DMS79 treated with DMSO at 0.1 percent for 48 hours (cell line): ENCODE measurements at regions not wholly inside any gene's neighbourhood (a gene's known extent, or its start where the extent isn't known, plus 50 kb on each side); places are given as distances from the start of the nearest gene placed in this dataset.
"Not testable (repeated sequence)": the region's sequence is repeated elsewhere in the genome, so short reads cannot be mapped to it uniquely, and the experiment has no call there.

Experiments
- DNase-seq: peaks from one replicate; lab custom pipeline; 2025; lab: John Stamatoyannopoulos, UW

- DNase-seq = peak; percentile 27
These were observed 56.3 kb upstream of the KRTAP5-11 start for GRCh38 chr11:71638801-71639519.

GRCh38 chr11:71639520-71639849 lies 56.8 kb upstream of the KRTAP5-11 start:
- peak; percentile 27 for DNase-seq

GRCh38 chr11:71639916-71640315 lies 57.2 kb upstream of the KRTAP5-11 start:
- not testable (repeated sequence) for DNase-seq

- not testable (repeated sequence) for DNase-seq
These were observed 64.4 kb upstream of the KRTAP5-11 start for GRCh38 chr11:71647078-71647477.

DNA sequence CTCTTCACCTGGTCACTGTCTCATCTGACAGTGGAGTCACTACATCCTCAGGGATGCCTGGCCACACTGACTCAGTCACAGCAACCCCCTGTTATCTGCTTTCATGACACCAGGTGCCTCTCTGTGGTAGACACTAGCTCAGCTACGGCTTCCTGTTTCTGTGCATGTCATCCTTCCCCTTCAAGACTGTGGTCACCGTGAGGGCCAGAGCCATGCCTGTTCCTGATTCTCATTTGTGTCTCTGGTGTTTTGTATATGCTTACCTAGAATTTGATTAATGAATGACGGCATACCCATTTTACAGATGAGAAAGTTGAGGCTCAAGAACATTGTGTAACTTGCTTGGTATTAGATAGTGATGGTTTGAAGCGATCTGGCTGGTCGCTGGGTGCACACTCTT lies 70.3 kb upstream of the KRTAP5-11 start:
- DNase-seq = not testable (repeated sequence)

DNA sequence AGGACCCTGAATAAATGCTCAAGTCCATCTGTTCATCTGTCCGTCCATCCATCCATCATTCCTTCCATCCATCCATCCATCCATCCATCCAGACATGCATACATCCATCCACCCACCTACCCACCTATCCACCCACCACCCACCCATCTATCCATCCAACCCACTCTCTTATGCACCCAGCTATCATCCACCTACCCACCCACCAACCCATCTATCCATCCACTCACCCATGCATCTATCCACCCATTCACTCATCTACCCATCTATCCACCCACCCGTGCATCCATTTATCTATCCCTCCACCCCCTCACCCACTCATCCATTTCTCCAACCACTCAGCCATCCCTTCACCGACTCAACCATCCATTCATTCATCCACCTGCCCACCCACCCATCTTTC lies 71.7 kb upstream of the KRTAP5-11 start:
- DNase-seq = not testable (repeated sequence)

- DNase-seq = not testable (repeated sequence)
These were observed 72.4 kb upstream of the KRTAP5-11 start for GRCh38 chr11:71655041-71655440.

- DNase-seq = not testable (repeated sequence)
These were observed 73.8 kb upstream of the KRTAP5-11 start for GRCh38 chr11:71656513-71656912.

DNA sequence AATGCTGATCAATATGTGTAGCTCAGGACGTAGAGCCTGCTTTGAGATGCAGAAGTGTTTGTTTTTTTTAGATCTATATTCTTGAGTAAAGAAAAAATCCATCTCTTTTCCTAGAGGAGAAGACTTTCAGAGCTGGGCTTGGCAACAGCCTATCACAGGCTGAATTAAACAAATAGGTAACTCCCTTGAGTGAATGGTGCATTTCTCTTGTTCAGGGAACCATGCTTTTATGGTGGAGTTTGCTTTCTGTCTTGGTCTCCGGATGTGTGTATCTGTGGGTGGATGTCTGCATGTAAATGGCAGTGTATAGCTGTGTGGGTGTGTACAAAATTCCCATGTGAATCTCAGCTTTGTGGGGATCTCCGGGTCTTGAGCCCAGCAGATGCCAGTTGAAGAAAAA lies 82.3 kb upstream of the KRTAP5-11 start:
- not testable (repeated sequence) for DNase-seq

GRCh38 chr11:71698110-71698509 lies 115.4 kb upstream of the KRTAP5-11 start:
- DNase-seq = not testable (repeated sequence)

GRCh38 chr11:71698961-71699360 lies 116.3 kb upstream of the KRTAP5-11 start:
- not testable (repeated sequence) for DNase-seq

DNA sequence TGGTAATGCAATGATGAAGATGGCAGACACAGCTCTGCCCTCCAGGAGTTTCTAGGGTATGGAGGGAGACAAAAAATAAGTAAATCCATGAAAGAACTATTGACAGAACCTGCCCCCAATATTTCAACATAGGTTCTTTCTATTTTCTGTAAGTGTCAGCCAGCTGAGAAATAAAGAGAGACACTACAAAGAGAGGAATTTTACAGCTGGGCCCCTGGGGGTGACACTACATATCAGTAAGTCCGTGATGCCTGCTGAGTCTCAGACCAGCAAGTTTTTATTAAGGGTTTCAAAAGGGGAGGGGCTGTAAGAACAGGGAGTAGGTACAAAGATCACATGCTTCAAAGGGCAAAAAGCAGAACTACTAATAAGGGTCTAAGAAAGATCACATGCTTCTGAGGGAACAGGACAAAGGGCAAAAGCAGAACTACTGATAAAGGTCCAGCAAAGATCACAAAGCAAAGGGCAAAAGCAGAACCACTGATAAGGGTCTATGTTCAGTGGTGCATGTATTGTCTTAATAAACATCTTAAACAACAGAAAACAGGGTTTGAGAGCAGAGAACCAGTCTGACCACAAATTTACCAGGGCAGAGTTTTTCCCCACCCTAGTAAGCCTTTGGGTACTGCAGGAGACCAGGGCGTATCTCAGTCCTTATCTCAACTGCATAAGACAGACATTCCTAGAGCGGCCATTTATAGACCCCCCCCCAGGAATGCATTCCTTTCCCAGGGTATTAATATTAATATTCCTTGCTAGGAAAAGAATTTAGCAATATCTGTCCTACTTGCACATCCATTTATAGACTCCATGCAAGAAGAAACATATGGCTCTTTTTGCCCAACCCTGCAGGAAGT lies 119.0 kb upstream of the KRTAP5-11 start:
- not testable (repeated sequence) for DNase-seq

- not testable (repeated sequence) for DNase-seq
These were observed 122.5 kb upstream of the KRTAP5-11 start for GRCh38 chr11:71705086-71705737.

- DNase-seq = not testable (repeated sequence)
These were observed 123.2 kb upstream of the KRTAP5-11 start for GRCh38 chr11:71705738-71706432.

DNA sequence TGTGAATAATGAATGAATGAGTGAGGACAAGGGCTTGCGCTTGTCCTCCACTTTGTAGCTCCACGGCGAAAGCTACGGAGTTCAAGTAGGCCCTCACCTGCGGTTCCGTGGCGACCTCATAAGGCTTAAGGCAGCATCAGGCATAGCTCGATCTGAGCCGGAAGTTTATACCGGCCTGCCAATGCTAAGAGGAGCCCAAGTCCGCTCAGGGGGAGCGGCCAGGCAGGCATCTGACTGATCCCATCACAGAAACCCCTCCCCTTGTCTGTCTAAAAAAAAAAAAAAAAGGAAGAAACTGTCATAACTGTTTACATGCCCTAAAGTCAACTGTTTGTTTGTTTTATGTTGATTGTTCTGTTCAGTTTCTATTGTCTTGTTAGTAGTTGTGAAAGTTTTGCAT lies 124.4 kb upstream of the KRTAP5-11 start:
- not testable (repeated sequence) for DNase-seq

GRCh38 chr11:71709541-71709940 lies 123.5 kb upstream of the DEFB108B start:
- DNase-seq = not testable (repeated sequence)

DNA sequence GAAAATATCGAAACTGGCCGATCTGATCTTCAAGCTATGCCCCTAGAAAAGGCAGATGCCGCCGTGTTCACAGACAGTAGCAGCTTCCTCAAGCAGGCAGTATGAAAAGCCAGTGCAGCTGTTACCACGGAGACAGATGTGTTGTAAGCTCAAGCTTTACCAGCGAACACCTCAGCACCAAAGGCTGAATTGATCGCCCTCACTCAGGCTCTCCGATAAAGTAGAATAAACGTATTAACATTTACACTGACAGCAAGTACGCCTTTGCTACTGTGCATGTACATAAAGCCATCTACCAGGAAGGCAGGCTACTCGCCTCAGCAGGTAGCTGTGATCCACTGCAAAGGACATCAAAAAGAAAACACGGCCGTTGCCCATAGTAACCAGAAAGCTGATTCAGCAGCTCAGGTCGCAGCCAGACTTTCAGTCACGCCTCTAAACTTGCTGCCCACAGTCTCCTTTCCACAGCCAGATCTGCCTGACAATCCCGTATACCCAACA lies 122.8 kb upstream of the DEFB108B start:
- DNase-seq = peak; percentile 26

DNA sequence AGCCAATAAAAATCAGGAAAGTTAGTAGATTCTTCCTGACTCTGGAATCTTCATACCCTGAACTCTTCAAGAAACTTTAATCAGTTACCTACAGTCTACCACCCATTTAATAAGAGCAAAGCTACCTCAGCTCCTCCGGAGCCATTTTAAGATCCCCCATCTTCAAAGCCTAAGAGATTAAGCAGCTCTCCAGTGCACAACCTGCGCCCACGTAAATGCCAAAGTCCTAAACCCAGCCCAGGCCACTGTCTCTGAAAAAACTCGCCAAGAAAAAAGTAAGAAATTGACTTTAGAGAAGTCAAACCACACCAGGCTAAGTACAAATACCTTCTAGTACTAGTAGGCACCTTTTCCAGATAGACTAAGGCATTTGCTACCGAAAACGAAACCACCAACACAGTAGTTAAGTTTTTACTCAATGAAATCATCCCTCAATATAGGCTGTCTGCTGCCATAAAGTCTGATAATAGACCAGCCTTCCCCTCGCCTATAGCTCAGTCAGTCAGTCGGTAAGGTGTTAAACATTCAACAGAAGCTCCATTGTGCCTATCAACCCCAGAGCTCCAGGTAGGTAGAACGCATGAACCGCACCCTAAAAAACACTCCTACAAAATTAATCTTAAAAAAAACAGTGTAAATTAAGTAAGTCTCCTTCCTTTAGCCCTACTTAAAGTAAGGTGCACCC lies 122.2 kb upstream of the DEFB108B start:
- not testable (repeated sequence) for DNase-seq

- DNase-seq = not testable (repeated sequence)
These were observed 120.7 kb upstream of the DEFB108B start for GRCh38 chr11:71712350-71712749.

- DNase-seq = not testable (repeated sequence)
These were observed 120.2 kb upstream of the DEFB108B start for GRCh38 chr11:71712846-71713245.

- DNase-seq = not testable (repeated sequence)
These were observed 118.5 kb upstream of the DEFB108B start for GRCh38 chr11:71714510-71714909.
